ENCODE measurements at regions not wholly inside any gene's neighbourhood (a gene's known extent, or its start where the extent isn't known, plus 50 kb on each side); places are given as distances from the start of the nearest gene placed in this dataset.

DNA sequence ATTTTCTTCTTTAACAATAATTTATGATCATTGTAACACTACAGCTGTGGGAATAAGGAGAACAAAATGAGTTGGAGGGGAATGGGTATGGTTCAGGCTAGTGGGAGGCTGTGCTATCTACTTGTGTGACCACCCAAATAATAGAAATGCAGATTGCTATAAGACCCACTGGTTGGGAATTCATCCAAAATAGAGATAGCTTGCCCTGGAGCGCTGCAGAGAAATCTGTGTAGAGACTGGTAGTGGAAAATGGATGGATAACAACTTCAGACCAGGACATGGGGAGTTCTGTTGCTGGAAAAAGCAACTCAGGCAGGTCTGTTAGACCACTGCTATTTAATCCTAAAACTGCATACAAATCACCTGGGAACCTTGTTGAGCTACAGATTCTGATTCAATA is 137.1 kb upstream of the MKLN1 start:
- H3K27ac ChIP-seq, result no peak overlapping the region
- TF ChIP-seq ZFX (IDR thresholded peaks at IDR 0.05; ENCODE audit: borderline replicate concordance), result no peak
- TF ChIP-seq, protein P1, sequence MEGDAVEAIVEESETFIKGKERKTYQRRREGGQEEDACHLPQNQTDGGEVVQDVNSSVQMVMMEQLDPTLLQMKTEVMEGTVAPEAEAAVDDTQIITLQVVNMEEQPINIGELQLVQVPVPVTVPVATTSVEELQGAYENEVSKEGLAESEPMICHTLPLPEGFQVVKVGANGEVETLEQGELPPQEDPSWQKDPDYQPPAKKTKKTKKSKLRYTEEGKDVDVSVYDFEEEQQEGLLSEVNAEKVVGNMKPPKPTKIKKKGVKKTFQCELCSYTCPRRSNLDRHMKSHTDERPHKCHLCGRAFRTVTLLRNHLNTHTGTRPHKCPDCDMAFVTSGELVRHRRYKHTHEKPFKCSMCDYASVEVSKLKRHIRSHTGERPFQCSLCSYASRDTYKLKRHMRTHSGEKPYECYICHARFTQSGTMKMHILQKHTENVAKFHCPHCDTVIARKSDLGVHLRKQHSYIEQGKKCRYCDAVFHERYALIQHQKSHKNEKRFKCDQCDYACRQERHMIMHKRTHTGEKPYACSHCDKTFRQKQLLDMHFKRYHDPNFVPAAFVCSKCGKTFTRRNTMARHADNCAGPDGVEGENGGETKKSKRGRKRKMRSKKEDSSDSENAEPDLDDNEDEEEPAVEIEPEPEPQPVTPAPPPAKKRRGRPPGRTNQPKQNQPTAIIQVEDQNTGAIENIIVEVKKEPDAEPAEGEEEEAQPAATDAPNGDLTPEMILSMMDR (IDR thresholded peaks at IDR 0.05), result no peak

DNA sequence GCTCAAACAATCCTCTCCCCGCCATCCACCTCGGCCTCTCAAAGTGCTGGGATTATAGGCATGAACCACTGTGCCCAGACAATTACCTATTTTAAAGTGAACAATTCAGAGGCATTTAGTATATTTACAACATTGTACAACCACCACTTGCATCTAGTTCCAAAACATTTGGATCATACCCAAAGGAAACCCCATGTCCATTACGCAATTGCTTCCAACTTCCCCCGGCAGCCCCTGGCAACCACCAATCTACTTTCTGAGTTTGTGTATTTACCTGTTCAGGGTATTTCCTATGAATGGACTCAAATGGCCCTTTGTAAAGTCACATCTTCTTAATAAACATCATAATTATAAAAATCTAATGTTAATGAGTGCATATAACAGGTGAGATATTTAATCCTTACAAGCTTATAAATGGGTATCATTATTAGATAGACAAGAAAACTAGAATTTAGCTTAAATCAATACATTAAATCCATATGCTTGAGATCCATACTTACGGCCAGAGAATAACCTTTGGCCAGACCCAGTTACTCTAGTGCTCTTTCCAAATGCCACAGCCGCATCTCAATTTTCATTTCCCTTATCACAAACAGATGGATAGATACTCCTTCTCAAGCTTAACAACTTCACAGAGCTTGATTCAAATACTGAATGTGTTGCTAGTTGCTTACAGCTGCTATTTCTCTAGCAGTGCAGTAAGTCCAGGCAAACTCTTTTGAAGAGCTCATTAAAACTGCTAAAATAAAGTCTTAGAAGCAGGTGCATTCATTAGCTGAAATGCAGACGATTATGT is 133.4 kb upstream of the MKLN1 start:
- no peak for TF ChIP-seq ZFX (IDR thresholded peaks at IDR 0.05; ENCODE audit: borderline replicate concordance)
- TF ChIP-seq, protein P1 (IDR thresholded peaks at IDR 0.05), result no peak
- no peak overlapping the region for H3K27ac ChIP-seq

DNA sequence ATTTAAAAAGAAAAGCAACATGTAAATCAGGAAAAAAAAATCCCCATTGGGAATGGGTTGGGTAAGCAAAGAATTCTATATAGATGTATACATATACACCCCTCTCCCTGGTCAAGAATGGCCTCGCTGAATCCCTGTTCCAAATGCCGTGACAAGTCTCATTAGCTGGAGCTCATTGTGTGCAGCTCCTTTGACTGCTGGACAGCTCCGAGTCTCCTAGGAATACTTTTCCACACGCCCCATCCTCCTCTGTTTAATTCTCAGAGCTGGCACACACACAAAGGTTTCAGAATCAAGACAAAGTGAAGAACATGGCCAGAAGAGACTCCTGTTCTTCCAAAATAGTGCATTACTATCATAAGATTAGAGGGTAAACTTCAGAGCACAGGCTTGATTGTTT is 130.9 kb upstream of the MKLN1 start:
- H3K27ac ChIP-seq, result no peak overlapping the region
- TF ChIP-seq ZFX (IDR thresholded peaks at IDR 0.05; ENCODE audit: borderline replicate concordance), result no peak
- TF ChIP-seq, protein P1 (IDR thresholded peaks at IDR 0.05), result no peak

DNA sequence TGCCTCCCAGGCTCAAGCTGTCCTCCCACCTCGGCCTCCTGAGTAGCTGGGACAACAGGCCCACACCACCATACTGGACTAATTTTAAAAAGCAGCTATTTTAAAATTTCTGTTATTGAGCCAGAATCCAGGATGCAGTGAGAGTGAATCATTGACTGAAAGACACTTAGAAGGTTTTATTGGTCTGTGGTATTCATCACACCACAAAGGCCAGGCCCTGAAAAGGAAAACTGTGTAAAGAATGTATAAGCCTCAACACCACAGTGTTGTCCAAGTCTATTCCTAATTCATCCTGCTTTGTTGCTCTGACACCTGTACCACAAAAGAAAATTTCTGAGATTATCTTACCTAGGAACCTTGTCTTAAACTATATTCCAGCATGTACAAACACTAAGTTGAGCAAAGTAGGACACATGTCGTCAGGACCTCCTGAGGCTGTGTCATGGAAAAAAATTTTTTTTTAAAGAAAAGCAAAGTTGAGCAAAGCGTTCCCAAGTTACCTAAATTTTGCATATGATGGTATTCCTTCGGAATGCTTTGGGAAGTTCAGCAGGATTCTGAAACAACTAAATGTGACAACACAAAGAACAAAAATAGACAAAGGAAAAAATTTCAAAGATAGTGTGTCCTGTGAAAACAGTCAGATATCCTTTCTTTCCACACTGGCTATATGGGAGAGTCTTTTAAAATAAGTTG is 129.6 kb upstream of the MKLN1 start:
- TF ChIP-seq ZFX (IDR thresholded peaks at IDR 0.05; ENCODE audit: borderline replicate concordance), result no peak
- TF ChIP-seq, protein P1 (IDR thresholded peaks at IDR 0.05), result no peak
- H3K27ac ChIP-seq, result no peak overlapping the region

DNA sequence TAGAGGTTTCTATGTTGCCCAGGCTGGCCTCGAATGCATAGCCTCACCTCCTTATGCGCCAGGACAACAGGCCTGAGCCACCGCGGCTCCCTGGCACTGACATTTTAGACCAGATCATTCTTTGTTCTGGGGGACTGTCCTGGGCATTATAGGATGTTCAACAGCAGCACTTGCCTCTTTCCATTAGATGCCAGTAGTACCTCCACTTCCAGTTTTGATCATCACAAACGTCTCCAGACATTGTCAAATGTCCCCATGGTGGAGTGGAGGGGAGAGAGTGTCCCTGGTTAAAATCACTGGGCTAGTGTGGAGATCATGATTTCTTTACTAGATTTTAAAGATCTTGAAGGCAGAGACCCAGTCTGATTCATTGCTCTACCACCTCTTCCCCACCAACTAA is 125.2 kb upstream of the MKLN1 start:
- H3K27ac ChIP-seq, result no peak overlapping the region
- TF ChIP-seq, protein P1 (IDR thresholded peaks at IDR 0.05), result no peak
- no peak for TF ChIP-seq ZFX (IDR thresholded peaks at IDR 0.05; ENCODE audit: borderline replicate concordance)

DNA sequence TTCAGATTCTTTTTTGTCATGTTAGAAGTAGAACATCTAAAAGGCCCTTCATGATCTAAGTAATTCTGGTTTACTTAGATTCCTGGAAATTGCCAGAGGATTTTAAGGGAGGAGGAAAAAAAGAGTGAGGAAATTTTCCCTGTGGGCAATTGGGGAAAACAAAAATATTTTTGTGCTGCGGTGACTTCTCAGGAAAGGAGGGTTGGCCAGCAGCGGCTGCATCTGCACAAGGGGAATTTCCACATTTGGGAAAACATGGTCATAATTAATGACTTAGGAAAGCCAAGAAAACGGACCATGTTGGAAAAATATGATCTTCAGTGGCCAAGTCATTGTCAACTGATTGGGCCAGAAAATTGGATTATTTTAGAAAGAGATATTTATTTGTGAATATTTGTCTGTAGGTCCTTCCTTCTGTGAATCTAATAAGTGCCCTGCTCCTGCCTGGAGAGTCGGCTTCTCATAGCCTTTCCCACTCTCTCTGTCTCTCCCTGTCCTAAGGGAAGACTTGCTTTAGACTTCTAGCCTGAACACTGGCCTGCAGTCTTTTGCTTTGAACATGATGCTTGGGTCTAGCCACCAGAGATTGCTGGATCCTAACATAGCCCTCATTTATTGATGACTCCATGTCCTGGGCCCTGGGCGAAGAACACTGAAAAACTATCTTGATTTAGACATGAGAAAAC is 124.2 kb upstream of the MKLN1 start:
- TF ChIP-seq, protein P1 (IDR thresholded peaks at IDR 0.05), result no peak
- no peak for TF ChIP-seq ZFX (IDR thresholded peaks at IDR 0.05; ENCODE audit: borderline replicate concordance)
- H3K27ac ChIP-seq, result no peak overlapping the region

All from 22Rv1 (cell line).